H9 (cell line): ENCODE measurements at regions not wholly inside any gene's neighbourhood (a gene's known extent, or its start where the extent isn't known, plus 50 kb on each side); places are given as distances from the start of the nearest gene placed in this dataset.

Experiments
- DNase-seq: peaks from one replicate; pipeline ENCODE4 v3.0.0-alpha.2; 2017
- H2AFZ ChIP-seq: one replicate; pipeline ENCODE4 v1.6.1; 2013; ENCODE audit warnings: mild to moderate bottlenecking, low read length, control low read depth, moderate library complexity
- H2AK5ac ChIP-seq: 2 replicates; pipeline ENCODE4 v1.6.1; 2013; ENCODE audit warnings: low read length, control low read depth, mixed read lengths; ENCODE audit not compliant: insufficient read length
- H2BK120ac ChIP-seq: one replicate; pipeline ENCODE4 v1.6.1; 2013; ENCODE audit warnings: low read depth, mild to moderate bottlenecking, low read length, control low read depth, inconsistent platforms; ENCODE audit not compliant: poor library complexity, severe bottlenecking
- H2BK12ac ChIP-seq: 2 replicates; pipeline ENCODE4 v1.6.1; 2013; ENCODE audit warnings: low read length, control low read depth, mixed read lengths, low read depth; ENCODE audit not compliant: insufficient read length
- H2BK15ac ChIP-seq: 2 replicates; pipeline ENCODE4 v1.6.1; 2013; ENCODE audit warnings: low read depth, low read length, control low read depth
- H2BK20ac ChIP-seq: one replicate; pipeline ENCODE4 v1.6.1; 2013; ENCODE audit warnings: low read depth, mild to moderate bottlenecking, low read length, control low read depth, inconsistent platforms; ENCODE audit not compliant: poor library complexity, severe bottlenecking
- H2BK5ac ChIP-seq: 2 replicates; pipeline ENCODE4 v1.6.1; 2013; ENCODE audit warnings: low read length, control low read depth, mixed read lengths; ENCODE audit not compliant: insufficient read length
- H3K14ac ChIP-seq: 2 replicates; pipeline ENCODE4 v1.6.1; 2013; ENCODE audit warnings: low read length, control low read depth; ENCODE audit not compliant: insufficient read depth
- H3K18ac ChIP-seq: 2 replicates; pipeline ENCODE4 v1.6.1; 2013; ENCODE audit warnings: low read depth, mild to moderate bottlenecking, mixed read lengths, low read length, control low read depth; ENCODE audit not compliant: insufficient read length
- H3K23ac ChIP-seq: 2 replicates; pipeline ENCODE4 v1.6.1; 2013; ENCODE audit warnings: low read length, control low read depth, mixed read lengths, low read depth; ENCODE audit not compliant: insufficient read length
- H3K23me2 ChIP-seq: 2 replicates; pipeline ENCODE4 v1.6.1; 2013; ENCODE audit warnings: low read depth, mild to moderate bottlenecking, mixed read lengths, low read length, control low read depth; ENCODE audit not compliant: insufficient read length, poor library complexity, severe bottlenecking
- H3K27ac ChIP-seq: 2 replicates; pipeline ENCODE4 v1.5.1; 2013; ENCODE audit warnings: low read length, control low read depth, mixed read lengths, low read depth; ENCODE audit not compliant: insufficient read length
- H3K27me3 ChIP-seq: 2 replicates; pipeline ENCODE4 v1.6.1; 2013; ENCODE audit warnings: low read length, control low read depth, inconsistent platforms; ENCODE audit not compliant: insufficient read depth
- H3K4ac ChIP-seq: 2 replicates; pipeline ENCODE4 v1.6.1; 2013; ENCODE audit warnings: low read depth, mild to moderate bottlenecking, control low read depth, inconsistent platforms, low read length, moderate library complexity
- H3K4me1 ChIP-seq: 2 replicates; pipeline ENCODE4 v1.6.1; 2013; ENCODE audit warnings: low read length, control low read depth, inconsistent platforms; ENCODE audit not compliant: insufficient read depth
- H3K4me2 ChIP-seq: 2 replicates; pipeline ENCODE4 v1.6.1; 2013; ENCODE audit warnings: low read length, control low read depth, mixed read lengths; ENCODE audit not compliant: insufficient read length, insufficient read depth
- H3K56ac ChIP-seq: 2 replicates; pipeline ENCODE4 v1.6.1; 2013; ENCODE audit warnings: low read depth, mild to moderate bottlenecking, mixed read lengths, low read length, control low read depth; ENCODE audit not compliant: insufficient read length
- H3K79me1 ChIP-seq: 2 replicates; pipeline ENCODE4 v1.6.1; 2013; ENCODE audit warnings: low read depth, mild to moderate bottlenecking, moderate library complexity, low read length, control low read depth, inconsistent platforms; ENCODE audit not compliant: insufficient read depth, poor library complexity, severe bottlenecking
- H3K79me2 ChIP-seq: 2 replicates; pipeline ENCODE4 v1.6.1; 2013; ENCODE audit warnings: low read length, control low read depth, inconsistent platforms; ENCODE audit not compliant: insufficient read depth
- H3K9ac ChIP-seq: 2 replicates; pipeline ENCODE4 v1.6.1; 2013; ENCODE audit warnings: low read length, control low read depth, mixed read lengths; ENCODE audit not compliant: insufficient read length; ENCODE audit errors: extremely low read depth
- H3K9me3 ChIP-seq: one replicate; pipeline ENCODE4 v1.6.1; 2013; ENCODE audit warnings: low read depth, low read length, inconsistent platforms; ENCODE audit not compliant: control insufficient read depth
- H3T11ph ChIP-seq: one replicate; pipeline ENCODE4 v1.6.1; 2013; ENCODE audit warnings: mild to moderate bottlenecking, low read length, control low read depth, inconsistent platforms
- H4K20me1 ChIP-seq: one replicate; pipeline ENCODE4 v1.6.1; 2013; ENCODE audit not compliant: control insufficient read depth, insufficient read length, insufficient read depth
- H4K5ac ChIP-seq: 2 replicates; pipeline ENCODE4 v1.6.1; 2013; ENCODE audit warnings: low read depth, mild to moderate bottlenecking, mixed read lengths, low read length, control low read depth; ENCODE audit not compliant: insufficient read length
- H4K8ac ChIP-seq: replicated peaks from 2 replicates; pipeline ENCODE4 v1.6.1; 2013; ENCODE audit warnings: low read length, control low read depth, mixed read lengths, low read depth; ENCODE audit not compliant: insufficient read length
- H4K91ac ChIP-seq: 2 replicates; pipeline ENCODE4 v1.6.1; 2013; ENCODE audit warnings: low read depth, mild to moderate bottlenecking, moderate library complexity, mixed read lengths, low read length, control low read depth; ENCODE audit not compliant: insufficient read length
- H3K27ac Mint-ChIP-seq, 3 experiments: 2 replicates in 2 of 3; 3 replicates in 1 of 3; pipeline ENCODE4 v1.8.0; 2020 to 2021; ENCODE audit warnings: mixed read lengths in 3 of 3, mild to moderate bottlenecking in 1 of 3, moderate library complexity in 1 of 3
- H3K27me3 Mint-ChIP-seq: 2 replicates; pipeline ENCODE4 v1.8.0; 2021; ENCODE audit warnings: low read depth, mild to moderate bottlenecking, moderate library complexity, mixed read lengths
- H3K36me3 Mint-ChIP-seq, 3 experiments: 2 replicates in 2 of 3; 3 replicates in 1 of 3; pipeline ENCODE4 v1.8.0; 2020 to 2021; ENCODE audit warnings: low read depth in 3 of 3, mixed read lengths in 3 of 3; ENCODE audit not compliant: insufficient read depth in 1 of 3
- H3K4me1 Mint-ChIP-seq, 2 experiments: 2 replicates each; pipeline ENCODE4 v1.8.0; 2020; ENCODE audit warnings: mixed read lengths in 2 of 2
- H3K4me3 Mint-ChIP-seq, 2 experiments: 2 replicates in 1 of 2; 3 replicates in 1 of 2; pipeline ENCODE4 v1.8.0; 2020 to 2021; ENCODE audit warnings: mild to moderate bottlenecking in 2 of 2, mixed read lengths in 2 of 2, moderate library complexity in 1 of 2
- H3K9me3 Mint-ChIP-seq, 2 experiments: 2 replicates in 1 of 2; 3 replicates in 1 of 2; pipeline ENCODE4 v1.8.0; 2020; ENCODE audit warnings: mild to moderate bottlenecking in 2 of 2, mixed read lengths in 2 of 2, moderate library complexity in 1 of 2
- TF ChIP-seq, protein P1 (sequence below): fragments of 200-600 bp; sonication (generic); conservative IDR thresholded peaks from 3 replicates; pipeline ENCODE4 v1.8.0; 2021; ENCODE audit warnings: antibody characterized with exemption, mild to moderate bottlenecking

DNA sequence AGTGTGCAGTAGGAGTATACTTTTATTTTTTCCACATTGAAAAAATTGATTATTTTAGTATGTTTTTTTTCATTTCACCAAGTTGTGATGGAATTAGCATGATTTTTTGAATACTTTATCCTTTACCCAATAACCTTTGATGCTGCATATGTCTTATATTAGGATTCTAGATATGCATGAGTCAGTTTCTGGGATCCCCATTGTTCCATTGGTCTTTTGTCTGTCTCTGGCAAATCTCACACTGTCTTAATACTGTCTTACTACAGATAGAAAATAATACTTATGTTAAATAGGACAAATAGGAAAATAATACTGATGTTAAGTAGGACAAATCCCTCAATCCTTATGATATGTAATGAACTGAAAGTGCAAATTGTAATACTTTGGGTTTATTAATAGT, 54.3 kb upstream of the ASB17 start:
- Histone ChIP-seq H3K27ac (no peak overlapping the region), H4K20me1 (no peaks in the 10 kb centered on the region), H2AFZ (no peak overlapping the region), H2BK12ac (no peak overlapping the region), H3K18ac (no peak overlapping the region), H3K9ac (no peak overlapping the region), H3K27me3 (no peaks in the 10 kb centered on the region), H2BK20ac (no peak overlapping the region), H3K4me1 (no peaks in the 10 kb centered on the region), H3K79me2 (no peaks in the 10 kb centered on the region), H4K8ac (no peak overlapping the region), H2BK5ac (no peak overlapping the region), H3K4me2 (no peak overlapping the region), H3K9me3 (no peaks in the 10 kb centered on the region), H3T11ph (no peak overlapping the region), H3K56ac (no peak overlapping the region), H2BK15ac (no peak overlapping the region), H2BK120ac (no peak overlapping the region), H3K4ac (no peak overlapping the region), H3K23me2 (no peaks in the 10 kb centered on the region), H4K5ac (no peak overlapping the region), H2AK5ac (no peak overlapping the region), H4K91ac (no peak overlapping the region), H3K14ac (no peak overlapping the region), H3K23ac (no peak overlapping the region), H3K79me1 (no peaks in the 10 kb centered on the region)
- H3K9me3 Mint-ChIP-seq: peaks cover 8 to 13% of the 10 kb centered on the region in 2 experiments
- DNase-seq: no peak
- no peaks in the 10 kb centered on the region for H3K27me3 Mint-ChIP-seq
- H3K4me1 Mint-ChIP-seq: no peaks in the 10 kb centered on the region
- H3K36me3 Mint-ChIP-seq: peaks cover 0 to 8% (median 2%) of the 10 kb centered on the region in 3 experiments; a peak in 5 of 7 replicates
- no peak overlapping the region for H3K27ac Mint-ChIP-seq
- H3K4me3 Mint-ChIP-seq: no peak overlapping the region
- TF ChIP-seq, protein P1, sequence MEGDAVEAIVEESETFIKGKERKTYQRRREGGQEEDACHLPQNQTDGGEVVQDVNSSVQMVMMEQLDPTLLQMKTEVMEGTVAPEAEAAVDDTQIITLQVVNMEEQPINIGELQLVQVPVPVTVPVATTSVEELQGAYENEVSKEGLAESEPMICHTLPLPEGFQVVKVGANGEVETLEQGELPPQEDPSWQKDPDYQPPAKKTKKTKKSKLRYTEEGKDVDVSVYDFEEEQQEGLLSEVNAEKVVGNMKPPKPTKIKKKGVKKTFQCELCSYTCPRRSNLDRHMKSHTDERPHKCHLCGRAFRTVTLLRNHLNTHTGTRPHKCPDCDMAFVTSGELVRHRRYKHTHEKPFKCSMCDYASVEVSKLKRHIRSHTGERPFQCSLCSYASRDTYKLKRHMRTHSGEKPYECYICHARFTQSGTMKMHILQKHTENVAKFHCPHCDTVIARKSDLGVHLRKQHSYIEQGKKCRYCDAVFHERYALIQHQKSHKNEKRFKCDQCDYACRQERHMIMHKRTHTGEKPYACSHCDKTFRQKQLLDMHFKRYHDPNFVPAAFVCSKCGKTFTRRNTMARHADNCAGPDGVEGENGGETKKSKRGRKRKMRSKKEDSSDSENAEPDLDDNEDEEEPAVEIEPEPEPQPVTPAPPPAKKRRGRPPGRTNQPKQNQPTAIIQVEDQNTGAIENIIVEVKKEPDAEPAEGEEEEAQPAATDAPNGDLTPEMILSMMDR: no peak
